Transverse colon (tissue), 4 donors: ENCODE measurements at regions not wholly inside any gene's neighbourhood (a gene's known extent, or its start where the extent isn't known, plus 50 kb on each side); places are given as distances from the start of the nearest gene placed in this dataset.

Experiments used
- EP300 ChIP-seq: sonication (generic); formaldehyde crosslinking; IDR thresholded peaks from one replicate; pipeline ENCODE4 v1.6.1; 2017; ENCODE audit warnings: antibody characterized with exemption, low read depth
- POLR2A ChIP-seq: fragments of 450-650 bp; IDR thresholded peaks from one replicate; pipeline ENCODE4 v1.6.1; 2016; ENCODE audit warnings: antibody characterized with exemption, mild to moderate bottlenecking, moderate library complexity
- POLR2AphosphoS5 ChIP-seq, 3 donors: sonication (generic); formaldehyde crosslinking; IDR thresholded peaks; one replicate each; pipeline ENCODE4 v1.6.1; 2016; ENCODE audit warnings: antibody characterized with exemption in 3 of 3
- TF ChIP-seq, protein P1 (sequence below), 5 experiments: fragments of 200-600 bp in 3 of 5; fragments of 450-650 bp in 2 of 5; sonication (generic) in 3 of 5; IDR thresholded peaks; 1 replicate in 2 of 5; 2 replicates in 3 of 5; pipeline ENCODE4 v1.5.1; 2016 to 2017; ENCODE audit warnings: antibody characterized with exemption in 5 of 5, inconsistent platforms in 3 of 5, mild to moderate bottlenecking in 2 of 5, moderate library complexity in 1 of 5

DNA sequence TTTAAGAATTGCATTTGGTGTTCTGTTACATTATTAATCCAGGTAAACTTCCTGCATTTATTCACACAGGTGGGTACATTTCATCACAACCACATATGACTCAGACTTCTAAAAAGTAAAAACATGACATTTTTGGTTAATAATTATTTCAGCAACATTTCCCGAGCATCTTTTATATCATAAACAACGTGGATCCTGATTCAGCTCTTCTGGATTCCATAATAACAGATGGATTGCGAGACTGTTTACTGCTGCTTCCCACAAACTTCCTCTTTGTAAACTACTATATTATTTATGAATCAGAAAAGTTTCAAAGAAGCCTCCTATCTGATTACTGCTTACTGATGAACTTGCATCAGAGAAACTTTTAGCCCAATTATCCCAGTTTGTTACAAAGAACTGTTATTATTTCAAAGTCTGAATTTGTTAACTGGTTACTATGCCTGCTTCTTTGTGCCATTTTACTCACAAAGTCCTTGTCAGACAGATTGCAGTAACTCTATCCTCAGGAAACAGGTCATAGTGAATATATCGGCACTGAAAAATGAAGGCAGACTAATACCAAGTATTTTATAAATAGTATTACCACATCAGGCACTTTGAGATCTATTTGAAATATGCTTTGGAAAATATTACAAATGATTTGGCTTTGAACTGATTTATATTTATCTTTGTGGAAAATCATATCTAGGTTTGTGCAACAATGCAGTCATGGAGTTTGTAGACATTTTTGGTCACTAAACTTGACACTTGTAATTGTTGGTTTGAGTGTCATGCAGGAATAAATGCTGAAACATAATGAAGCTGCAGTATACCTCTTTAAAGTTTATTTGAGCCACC, 511.6 kb downstream of the PLCL1 start:
- TF ChIP-seq POLR2A, result no peak
- TF ChIP-seq, protein P1, sequence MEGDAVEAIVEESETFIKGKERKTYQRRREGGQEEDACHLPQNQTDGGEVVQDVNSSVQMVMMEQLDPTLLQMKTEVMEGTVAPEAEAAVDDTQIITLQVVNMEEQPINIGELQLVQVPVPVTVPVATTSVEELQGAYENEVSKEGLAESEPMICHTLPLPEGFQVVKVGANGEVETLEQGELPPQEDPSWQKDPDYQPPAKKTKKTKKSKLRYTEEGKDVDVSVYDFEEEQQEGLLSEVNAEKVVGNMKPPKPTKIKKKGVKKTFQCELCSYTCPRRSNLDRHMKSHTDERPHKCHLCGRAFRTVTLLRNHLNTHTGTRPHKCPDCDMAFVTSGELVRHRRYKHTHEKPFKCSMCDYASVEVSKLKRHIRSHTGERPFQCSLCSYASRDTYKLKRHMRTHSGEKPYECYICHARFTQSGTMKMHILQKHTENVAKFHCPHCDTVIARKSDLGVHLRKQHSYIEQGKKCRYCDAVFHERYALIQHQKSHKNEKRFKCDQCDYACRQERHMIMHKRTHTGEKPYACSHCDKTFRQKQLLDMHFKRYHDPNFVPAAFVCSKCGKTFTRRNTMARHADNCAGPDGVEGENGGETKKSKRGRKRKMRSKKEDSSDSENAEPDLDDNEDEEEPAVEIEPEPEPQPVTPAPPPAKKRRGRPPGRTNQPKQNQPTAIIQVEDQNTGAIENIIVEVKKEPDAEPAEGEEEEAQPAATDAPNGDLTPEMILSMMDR (IDR thresholded peaks at IDR 0.05), result no peak
- TF ChIP-seq POLR2AphosphoS5 (IDR thresholded peaks at IDR 0.05), result no peak
- TF ChIP-seq EP300, result no peak
